ENCODE measurements at regions not wholly inside any gene's neighbourhood (a gene's known extent, or its start where the extent isn't known, plus 50 kb on each side); places are given as distances from the start of the nearest gene placed in this dataset.

GRCh38 chr2:116162395-116162794 lies 1652.1 kb upstream of the DDX18 start:
- no peak for TF ChIP-seq EZH2 (IDR thresholded peaks at IDR 0.05; ENCODE audit: low read length)
- TF ChIP-seq, protein P1, sequence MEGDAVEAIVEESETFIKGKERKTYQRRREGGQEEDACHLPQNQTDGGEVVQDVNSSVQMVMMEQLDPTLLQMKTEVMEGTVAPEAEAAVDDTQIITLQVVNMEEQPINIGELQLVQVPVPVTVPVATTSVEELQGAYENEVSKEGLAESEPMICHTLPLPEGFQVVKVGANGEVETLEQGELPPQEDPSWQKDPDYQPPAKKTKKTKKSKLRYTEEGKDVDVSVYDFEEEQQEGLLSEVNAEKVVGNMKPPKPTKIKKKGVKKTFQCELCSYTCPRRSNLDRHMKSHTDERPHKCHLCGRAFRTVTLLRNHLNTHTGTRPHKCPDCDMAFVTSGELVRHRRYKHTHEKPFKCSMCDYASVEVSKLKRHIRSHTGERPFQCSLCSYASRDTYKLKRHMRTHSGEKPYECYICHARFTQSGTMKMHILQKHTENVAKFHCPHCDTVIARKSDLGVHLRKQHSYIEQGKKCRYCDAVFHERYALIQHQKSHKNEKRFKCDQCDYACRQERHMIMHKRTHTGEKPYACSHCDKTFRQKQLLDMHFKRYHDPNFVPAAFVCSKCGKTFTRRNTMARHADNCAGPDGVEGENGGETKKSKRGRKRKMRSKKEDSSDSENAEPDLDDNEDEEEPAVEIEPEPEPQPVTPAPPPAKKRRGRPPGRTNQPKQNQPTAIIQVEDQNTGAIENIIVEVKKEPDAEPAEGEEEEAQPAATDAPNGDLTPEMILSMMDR (optimal IDR thresholded peaks at IDR 0.05 in 1 of 3, IDR thresholded peaks at IDR 0.05 in 1 of 3, conservative IDR thresholded peaks at IDR 0.05 in 1 of 3; ENCODE audit: extremely low read depth in 1 of 3, insufficient read depth in 2 of 3, low read length in 3 of 3) = no peak
- Histone ChIP-seq H3K4me1 (ENCODE audit: control insufficient read depth, extremely low read depth, insufficient read depth, low read length) (no peaks in the 10 kb centered on the region), H3K4me2 (ENCODE audit: control insufficient read depth, extremely low read depth, insufficient read depth, low read depth, low read length) (no peak overlapping the region), H3K9ac (ENCODE audit: control insufficient read depth, extremely low read depth, insufficient read depth, low read length) (no peak overlapping the region), H3K27ac (ENCODE audit: control insufficient read depth, insufficient read depth, low read length) (no peak overlapping the region), H3K9me1 (ENCODE audit: control insufficient read depth, extremely low read depth, insufficient read depth, low read length) (no peaks in the 10 kb centered on the region), H3K9me3 (ENCODE audit: control insufficient read depth, low read depth, low read length) (peaks cover 2% of the 10 kb centered on the region), H3K36me3 (ENCODE audit: control insufficient read depth in 2 of 2, extremely low read depth in 1 of 2, insufficient read depth in 2 of 2, low read length in 2 of 2) (no peaks in the 10 kb centered on the region), H3K27me3 (ENCODE audit: control insufficient read depth, extremely low read depth, insufficient read depth, low read length) (no peaks in the 10 kb centered on the region), H2AFZ (ENCODE audit: control insufficient read depth, low read length) (no peak overlapping the region), H4K20me1 (ENCODE audit: control insufficient read depth, extremely low read depth, insufficient read depth, low read length) (no peaks in the 10 kb centered on the region), H3K79me2 (ENCODE audit: control insufficient read depth, insufficient read depth, low read length) (no peaks in the 10 kb centered on the region), H3K4me3 (ENCODE audit: control insufficient read depth in 2 of 3, extremely low read depth in 1 of 3, insufficient read depth in 2 of 3, low read depth in 1 of 3, low read length in 3 of 3) (no peak overlapping the region)
- DNase-seq (ENCODE audit: low read depth, low spot score) = no peak
- no peak for FAIRE-seq
- dilution Hi-C loops (cut with MboI; ENCODE audit: extremely low pct_ligation_motif_present, low sequenced_read_pairs) = no loop called here

GRCh38 chr2:116167107-116167506 lies 1647.4 kb upstream of the DDX18 start:
- DNase-seq (ENCODE audit: low read depth, low spot score) = no peak
- no peaks in the 10 kb centered on the region for H3K9me1 ChIP-seq (ENCODE audit: control insufficient read depth, extremely low read depth, insufficient read depth, low read length)
- dilution Hi-C loops (cut with MboI; ENCODE audit: extremely low pct_ligation_motif_present, low sequenced_read_pairs) = no loop called here
- H3K4me1 ChIP-seq (ENCODE audit: control insufficient read depth, extremely low read depth, insufficient read depth, low read length) = no peaks in the 10 kb centered on the region
- H3K4me2 ChIP-seq (ENCODE audit: control insufficient read depth, extremely low read depth, insufficient read depth, low read depth, low read length) = no peak overlapping the region
- no peaks in the 10 kb centered on the region for H3K36me3 ChIP-seq (ENCODE audit: control insufficient read depth in 2 of 2, extremely low read depth in 1 of 2, insufficient read depth in 2 of 2, low read length in 2 of 2)
- H3K9me3 ChIP-seq (ENCODE audit: control insufficient read depth, low read depth, low read length) = peaks cover 2% of the 10 kb centered on the region
- H3K79me2 ChIP-seq (ENCODE audit: control insufficient read depth, insufficient read depth, low read length) = no peaks in the 10 kb centered on the region
- no peak overlapping the region for H3K4me3 ChIP-seq (ENCODE audit: control insufficient read depth in 2 of 3, extremely low read depth in 1 of 3, insufficient read depth in 2 of 3, low read depth in 1 of 3, low read length in 3 of 3)
- TF ChIP-seq, protein P1 (optimal IDR thresholded peaks at IDR 0.05 in 1 of 3, IDR thresholded peaks at IDR 0.05 in 1 of 3, conservative IDR thresholded peaks at IDR 0.05 in 1 of 3; ENCODE audit: extremely low read depth in 1 of 3, insufficient read depth in 2 of 3, low read length in 3 of 3) = no peak
- no peak overlapping the region for H2AFZ ChIP-seq (ENCODE audit: control insufficient read depth, low read length)
- no peaks in the 10 kb centered on the region for H3K27me3 ChIP-seq (ENCODE audit: control insufficient read depth, extremely low read depth, insufficient read depth, low read length)
- no peaks in the 10 kb centered on the region for H4K20me1 ChIP-seq (ENCODE audit: control insufficient read depth, extremely low read depth, insufficient read depth, low read length)
- H3K27ac ChIP-seq (ENCODE audit: control insufficient read depth, insufficient read depth, low read length) = no peak overlapping the region
- FAIRE-seq = no peak
- H3K9ac ChIP-seq (ENCODE audit: control insufficient read depth, extremely low read depth, insufficient read depth, low read length) = no peak overlapping the region
